ENCODE measurements at regions not wholly inside any gene's neighbourhood (a gene's known extent, or its start where the extent isn't known, plus 50 kb on each side); places are given as distances from the start of the nearest gene placed in this dataset.

DNA sequence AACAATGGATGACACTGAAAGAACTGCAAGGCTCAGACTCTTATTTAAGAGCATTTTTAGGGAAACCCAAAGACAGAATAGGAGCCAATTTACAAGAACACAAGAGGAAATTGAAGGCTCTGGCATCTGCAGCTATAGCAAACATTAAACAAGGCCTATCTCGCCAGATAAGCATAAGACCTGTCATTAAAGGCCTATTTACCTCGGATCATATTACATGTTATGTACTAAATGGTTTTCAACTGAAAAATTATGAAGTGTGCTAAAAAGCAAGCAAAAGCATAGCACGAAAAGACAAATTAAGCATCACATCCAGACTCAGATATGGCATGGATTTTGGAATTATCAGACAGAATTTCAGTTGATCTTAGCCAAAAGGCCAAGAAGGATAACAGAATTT lies 617.1 kb downstream of the SQOR start:
- DNase-seq (ENCODE audit: low read depth): no peak

DNA sequence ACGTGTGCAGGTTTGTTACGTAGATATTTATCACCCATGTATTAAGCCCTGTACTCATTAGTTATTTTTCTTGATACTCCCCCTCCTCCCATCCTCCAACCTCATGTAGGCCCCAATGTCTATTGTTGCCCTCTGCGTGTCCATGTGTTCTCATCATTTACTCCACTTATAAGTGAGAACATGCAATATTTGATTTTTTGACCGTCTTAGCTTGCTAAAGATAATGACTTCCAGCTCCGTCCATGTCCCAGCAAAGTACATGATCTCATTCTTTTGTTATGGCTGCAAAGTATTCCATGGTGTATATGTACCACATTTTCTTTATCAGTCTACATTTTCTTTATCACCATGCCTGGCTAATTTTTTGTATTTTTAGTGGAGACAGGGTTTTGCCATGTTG lies 623.2 kb downstream of the SQOR start:
- DNase-seq (ENCODE audit: low read depth): no peak

DNA sequence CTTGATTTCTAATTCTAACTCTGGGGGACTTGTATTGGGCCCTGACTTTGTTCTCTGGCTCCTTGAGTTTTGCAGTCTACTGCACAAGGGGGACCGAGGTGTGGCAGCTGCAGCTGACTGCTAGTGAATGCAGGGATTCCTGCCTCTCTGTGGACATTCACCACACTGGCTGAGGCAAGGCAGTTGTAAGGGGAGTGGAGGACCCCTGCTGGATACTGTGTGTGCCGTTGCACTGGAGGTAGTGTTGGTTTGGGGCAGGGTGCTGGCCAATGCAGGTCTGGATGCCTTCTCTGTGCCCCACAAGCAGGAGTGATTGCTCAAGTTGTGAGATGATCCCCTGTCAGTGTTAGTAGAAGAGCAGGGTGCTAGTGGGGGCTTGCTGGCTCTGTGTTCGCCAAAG lies 626.1 kb downstream of the SQOR start:
- no peak for DNase-seq (ENCODE audit: low read depth)

DNA sequence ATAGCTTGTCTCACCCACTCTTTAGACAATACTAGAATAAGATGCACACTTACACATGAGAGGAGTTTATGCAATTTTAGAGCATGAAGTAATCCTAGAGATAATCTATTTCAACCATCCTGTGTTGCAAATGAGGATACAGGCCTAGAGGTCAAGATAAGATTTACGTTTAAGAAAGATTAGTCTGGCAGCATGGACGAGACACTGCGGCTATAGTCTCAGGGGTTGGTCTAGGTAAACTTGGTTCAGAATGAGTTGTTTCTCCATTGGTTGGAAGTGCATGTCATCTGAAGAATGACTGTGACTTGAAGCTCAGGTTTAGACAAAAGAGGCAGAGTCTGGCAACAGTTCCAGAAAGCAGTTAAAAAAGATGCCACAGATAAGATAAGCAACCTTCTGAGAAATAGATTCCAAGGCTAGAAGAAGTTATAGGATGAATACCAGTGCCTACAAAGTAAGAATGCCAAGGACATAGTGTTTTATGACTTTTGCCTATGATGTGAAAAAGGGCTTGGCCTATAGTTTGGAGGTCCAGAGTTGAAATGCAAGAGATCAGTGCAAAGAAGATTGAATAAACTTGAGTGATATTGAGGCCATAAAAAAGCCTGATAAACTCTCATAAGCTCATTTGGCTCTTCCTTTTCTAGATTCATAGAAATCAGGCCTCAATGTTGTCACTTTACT lies 631.0 kb downstream of the SQOR start:
- DNase-seq (ENCODE audit: low read depth): no peak

DNA sequence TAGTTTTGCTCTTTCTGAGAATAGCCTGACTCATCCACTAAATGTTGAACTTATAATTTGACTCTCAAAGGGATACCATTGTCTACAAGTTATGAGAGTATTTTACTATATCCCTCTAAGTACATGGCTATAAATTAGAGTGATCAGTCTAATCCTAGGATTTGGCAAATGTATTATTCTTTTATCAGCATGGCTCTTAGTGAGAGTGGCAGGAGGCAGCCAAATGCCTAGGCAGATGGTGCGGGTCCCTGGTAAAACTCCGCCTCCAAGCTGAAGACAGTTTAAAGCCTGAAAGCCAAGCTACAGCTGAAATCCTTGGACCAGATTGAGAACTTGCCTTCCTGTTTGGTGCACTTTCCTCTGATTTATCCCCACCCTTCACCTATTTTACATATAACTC lies 631.8 kb downstream of the SQOR start:
- DNase-seq (ENCODE audit: low read depth): no peak

DNA sequence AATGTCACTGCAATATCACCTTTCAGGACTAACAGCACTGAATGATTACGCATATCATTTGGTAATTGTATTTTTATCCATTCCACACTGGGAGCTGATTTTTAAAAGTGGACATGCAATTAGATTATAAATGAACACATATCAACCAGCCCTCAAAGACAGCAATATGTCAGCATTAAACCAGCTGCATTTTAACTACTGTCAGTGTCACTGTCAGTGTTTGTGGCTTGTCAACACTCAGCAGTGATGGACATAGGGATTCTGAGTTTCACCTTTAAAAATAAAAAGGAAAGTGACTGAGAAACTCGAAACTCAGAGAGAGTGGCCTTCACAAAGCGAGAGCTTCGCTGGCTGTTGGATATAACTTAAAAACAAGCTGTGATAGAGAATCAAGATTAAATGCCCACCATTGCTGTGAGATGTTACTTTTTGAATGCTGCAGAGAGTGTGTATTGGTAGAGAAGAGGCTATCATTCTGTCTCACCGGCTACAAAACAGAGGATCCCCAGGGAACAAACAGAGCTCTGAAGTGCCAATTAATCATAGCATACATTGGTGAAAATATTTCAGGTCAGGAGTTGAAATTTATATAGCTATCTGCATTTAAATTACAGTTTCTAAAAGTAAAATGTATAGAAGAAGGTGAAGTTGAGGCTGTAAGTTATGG lies 635.8 kb downstream of the SQOR start:
- no peak for DNase-seq (ENCODE audit: low read depth)

DNA sequence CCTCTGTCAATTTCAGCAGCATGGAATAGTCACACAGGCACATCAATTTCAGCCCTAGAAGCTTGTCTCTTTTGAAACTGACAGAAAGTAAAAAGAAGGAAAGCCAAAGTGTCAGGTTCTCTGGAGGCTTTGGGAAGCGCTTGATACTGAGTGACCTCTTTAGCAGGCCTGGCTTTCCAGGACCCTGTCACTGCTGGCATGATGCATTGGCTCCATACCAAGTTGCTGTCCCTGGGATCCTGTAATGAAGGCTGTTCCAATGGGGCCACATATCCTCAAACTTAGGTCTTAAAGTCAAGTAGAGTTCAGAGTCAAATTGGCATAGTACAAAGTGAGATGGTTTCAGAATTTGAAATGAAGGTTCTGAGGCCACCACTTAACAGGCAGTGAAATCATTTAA lies 640.9 kb downstream of the SQOR start:
- no peak for DNase-seq (ENCODE audit: low read depth)

DNA sequence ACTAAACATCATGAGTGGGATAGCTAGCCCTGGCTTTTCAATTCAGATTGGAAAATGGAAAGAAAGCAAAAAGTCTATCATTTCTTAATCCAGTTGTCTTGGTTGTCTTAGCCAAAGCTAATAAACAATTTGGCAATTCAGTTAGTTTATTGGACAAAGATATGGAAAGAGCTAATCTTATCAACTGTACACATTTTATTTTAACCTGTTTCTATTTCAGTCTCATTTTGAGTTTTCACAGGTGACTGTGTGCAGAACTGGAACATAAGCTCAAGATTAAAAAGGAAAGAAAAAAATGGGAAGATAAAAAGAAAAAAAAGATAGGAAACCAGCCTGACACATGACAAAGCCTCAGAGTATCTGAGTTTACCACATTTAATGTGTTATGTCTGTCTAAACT lies 642.6 kb downstream of the SQOR start:
- DNase-seq (ENCODE audit: low read depth): no peak

DNA sequence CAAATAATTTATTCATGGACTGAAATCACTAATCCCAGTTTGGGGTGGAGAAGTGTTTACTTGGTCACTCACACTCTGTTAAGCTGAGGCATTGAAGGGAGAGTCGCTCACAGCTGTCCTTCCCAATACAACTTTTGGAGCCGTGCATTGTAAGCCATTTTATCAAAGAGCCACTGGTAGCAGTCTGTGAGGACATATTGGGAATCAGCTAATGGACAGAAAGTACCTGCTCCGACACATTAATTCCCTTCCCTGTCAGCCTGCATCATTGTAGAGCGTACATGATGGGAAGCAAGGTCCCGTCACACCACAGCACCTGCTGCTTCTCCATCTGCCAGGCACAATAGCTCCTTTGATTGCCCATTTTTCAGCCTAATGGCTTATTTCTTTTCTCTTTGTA lies 643.2 kb downstream of the SQOR start:
- DNase-seq (ENCODE audit: low read depth): no peak

DNA sequence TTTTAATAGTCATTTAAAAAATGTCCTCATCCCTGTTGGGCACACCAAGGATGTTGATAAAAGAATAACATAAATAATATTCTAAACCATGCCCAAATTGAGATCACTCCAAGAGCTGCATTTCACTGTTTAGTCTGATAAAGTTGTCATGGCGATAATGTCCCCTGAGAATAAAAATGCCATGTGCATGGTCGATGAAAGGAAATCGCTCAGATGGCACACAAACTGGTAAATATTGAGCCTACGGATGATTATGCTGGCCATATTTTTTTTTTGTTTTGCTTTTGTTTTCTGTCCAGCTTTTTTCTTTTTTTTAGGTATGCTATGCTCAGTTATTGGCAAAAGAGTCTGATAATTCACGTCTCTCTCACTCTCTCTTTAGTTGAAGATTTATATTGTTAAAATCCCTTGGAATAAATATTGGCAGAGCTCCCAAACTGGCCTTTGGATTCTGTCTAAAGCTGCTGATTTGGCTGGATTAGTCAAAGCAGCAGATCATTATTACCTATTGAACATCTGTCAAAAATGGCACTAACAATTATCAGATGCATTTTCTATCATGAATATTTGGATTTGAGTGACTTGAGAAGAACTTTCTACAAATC lies 643.8 kb downstream of the SQOR start:
- DNase-seq (ENCODE audit: low read depth): no peak

DNA sequence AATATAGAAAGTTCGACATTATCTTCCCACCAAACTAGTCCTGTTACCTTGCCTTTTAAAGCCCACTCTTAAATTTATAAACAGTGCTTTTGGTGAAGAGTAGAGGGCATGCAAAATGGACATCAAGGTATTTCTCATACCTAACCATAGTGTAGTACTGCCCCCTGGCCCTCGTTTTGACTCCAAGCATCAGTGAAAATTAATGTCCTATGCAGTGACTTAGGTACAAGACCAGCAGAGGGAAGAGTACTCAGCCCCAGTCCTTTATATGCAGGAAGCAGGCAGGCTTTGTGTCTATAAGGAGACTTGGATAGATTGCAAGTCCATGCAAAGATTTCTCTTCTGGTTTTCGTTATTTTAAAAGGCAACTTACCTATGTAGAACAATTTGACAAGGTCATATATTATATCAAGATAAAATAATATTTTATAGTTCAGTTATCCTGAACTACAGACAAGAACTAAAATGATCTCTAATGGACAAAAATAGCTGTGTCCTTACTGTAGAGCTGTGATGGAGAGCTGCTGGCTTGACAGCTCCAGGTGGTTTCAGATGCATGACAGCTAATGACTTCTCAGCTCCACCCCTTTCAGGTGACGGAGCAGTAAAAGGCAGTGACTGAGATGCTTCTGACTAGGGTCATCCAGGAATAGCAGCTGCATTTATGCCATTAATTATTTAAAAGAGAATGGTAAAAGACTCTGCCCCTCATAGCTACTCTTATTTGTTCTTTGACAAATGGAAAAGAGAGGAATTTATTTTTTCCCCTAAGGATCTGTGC lies 646.1 kb downstream of the SQOR start:
- DNase-seq (ENCODE audit: low read depth): no peak

DNA sequence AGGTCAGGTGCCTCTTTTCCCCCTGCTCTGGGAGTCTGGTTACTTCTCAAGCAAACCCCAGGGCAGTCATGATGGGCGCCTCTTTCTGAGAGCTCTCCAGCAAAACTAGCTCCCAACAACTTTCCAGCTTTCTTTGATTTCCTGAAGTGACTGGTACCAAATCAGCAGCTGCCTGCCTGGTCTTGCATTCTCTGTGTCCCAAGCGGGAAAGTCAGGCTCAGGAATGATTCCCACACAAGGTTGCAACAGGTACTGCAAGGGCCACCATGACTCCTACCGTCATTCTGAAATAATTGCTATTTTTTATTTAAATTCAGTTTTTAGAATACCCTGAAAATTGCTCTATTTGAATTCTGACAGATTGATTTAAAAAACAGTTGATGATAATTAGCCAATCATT lies 658.7 kb downstream of the SQOR start:
- no peak for DNase-seq (ENCODE audit: low read depth)

DNA sequence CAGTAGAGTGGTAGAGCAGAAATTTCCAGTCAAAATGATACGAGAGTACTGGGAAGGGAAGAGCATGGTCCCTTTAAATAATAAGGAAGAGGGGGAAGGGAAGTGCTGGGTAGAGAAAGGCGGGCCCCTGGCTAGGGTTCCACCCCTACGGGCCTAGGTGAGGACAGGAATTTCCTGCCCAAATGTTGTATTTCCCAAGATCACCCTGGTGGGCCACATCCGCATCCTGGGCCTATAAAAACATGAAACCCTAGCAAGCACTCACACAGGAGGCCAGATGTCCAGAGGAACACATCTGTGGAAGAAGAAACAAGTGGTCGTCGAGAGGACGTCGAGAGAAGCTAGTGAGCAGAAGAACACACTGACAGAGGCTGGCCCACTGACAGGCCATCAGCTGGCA lies 661.2 kb downstream of the SQOR start:
- DNase-seq (ENCODE audit: low read depth): no peak

DNA sequence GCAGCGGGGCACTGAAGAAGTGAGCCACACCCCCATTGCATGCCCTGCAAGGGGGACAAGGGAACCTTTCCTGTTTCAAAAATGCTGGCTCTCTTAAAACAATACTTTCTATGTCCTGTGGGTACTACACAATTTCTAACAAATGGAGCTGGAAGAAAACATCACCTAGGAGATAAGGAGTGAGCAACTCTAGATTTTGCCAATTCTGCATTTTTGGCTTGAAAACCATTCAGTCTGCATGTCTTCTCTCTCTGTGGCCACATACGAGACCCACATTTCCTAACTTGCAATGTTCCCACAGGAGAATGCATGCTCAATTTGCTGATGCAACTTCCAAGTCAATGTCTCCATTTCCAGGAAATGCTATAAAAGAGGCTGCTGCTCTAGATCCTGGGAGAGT lies 662.0 kb downstream of the SQOR start:
- no peak for DNase-seq (ENCODE audit: low read depth)

DNA sequence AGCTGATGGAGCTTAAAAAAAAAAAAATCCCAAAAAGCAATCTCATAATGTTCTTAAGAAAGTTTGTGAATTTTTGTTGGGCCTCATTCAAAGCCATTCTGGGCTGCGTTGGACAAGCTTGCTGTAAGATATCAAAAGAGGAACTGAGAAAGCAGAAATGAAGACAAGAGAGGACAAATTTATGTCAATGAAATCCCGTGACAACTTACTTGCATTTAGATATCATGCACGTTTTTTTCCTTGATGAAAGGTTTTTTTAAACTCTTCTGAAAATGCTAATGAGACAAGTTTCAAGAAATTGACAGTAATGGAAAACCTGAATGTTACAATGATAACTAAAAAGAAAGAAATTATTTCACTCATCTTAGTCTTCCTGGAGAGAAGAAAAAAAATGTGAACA lies 662.9 kb downstream of the SQOR start:
- DNase-seq (ENCODE audit: low read depth): no peak

DNA sequence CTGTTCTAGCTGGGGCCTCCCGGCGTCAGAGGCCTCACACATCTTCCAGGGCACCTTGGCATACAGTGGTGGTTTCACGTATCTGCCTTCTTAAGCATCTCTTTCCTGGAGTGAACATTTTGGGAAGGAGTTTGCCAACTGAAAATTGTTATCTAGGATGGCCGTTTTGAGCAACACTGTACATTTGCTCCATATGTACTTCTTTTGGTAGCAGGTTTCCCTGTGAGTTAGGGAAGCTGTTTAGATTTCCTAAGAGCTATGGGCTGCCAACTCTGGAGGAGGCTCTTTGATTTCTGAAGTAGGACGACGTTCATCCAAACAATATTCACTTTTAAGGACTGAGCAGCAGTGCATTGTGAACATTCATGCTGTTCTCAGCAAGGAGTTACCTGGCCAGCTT lies 665.9 kb downstream of the SQOR start:
- no peak for DNase-seq (ENCODE audit: low read depth)

DNA sequence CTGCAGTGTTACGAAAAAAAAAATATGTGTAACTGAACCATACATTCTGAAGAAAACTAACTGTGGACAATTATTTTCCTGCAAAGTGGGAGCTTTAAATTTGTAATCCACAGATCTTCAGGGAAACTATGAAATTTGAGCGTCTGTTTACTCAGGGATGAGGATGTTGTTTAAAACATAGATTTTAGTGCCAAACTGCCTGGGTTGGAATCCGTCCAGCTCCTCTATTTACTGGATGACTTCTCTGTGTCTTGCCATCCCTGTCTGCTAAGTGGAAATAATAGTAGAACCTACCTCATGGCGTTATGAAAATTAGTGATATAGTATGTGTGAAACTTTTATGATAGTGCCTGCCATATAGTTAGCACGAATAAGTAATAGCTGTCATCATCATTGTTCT lies 666.5 kb downstream of the SQOR start:
- no peak for DNase-seq (ENCODE audit: low read depth)

DNA sequence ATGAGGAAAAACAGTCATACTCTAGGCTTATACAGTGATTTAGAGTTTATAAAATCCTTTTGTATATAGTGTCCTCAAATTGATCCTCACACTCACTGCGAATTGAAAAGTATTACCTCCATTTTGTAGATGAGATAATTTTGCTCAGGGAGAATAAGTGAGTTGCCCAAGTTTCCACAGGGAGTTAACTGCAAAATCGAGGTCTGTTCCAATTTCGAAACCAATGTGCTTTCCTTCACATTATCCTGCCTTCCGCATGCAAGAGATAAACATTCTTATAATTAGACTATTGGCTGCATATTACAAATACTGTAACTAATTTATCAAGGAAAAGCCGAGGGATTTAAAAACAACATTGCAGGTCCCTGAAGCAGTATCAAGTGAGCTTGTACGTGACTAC lies 667.0 kb downstream of the SQOR start:
- DNase-seq (ENCODE audit: low read depth): no peak

DNA sequence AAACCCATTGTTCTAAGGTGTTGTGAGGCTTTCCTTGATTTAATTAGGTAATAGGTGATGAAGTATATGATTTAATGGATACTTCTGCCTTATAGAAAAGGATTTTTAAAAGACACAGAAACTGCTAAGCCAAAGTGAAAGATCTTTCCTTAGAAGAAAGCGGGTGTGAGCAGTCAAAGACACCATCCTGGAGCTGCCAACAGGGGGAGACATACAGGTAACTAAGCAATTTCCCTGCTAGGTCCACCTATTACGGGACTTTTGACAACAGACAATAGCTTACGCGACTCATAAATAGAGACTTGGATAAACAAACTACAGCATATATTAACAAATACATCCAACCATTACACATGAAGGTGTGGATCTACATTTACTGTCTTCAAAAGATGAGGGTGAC lies 669.5 kb downstream of the SQOR start:
- no peak for DNase-seq (ENCODE audit: low read depth)

DNA sequence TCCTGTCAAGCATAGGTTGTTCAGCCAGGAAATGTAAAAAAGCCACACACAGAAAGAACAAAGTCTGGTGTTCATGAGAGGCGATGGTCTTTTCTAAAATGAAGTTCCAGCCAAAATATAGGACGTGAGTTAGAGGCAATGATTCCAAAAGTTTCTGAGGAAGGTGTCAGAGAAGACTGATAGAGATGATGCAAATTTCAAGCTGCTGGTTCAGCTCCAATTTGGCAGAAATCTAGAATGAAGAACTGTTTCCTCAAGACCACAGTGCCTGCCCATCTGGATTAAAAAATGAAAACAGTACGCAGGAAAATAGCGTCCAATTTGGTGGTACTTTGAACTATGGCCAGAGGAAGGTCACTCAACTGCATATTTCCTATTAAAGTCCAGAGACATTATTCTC lies 672.9 kb downstream of the SQOR start:
- no peak for DNase-seq (ENCODE audit: low read depth)

DNA sequence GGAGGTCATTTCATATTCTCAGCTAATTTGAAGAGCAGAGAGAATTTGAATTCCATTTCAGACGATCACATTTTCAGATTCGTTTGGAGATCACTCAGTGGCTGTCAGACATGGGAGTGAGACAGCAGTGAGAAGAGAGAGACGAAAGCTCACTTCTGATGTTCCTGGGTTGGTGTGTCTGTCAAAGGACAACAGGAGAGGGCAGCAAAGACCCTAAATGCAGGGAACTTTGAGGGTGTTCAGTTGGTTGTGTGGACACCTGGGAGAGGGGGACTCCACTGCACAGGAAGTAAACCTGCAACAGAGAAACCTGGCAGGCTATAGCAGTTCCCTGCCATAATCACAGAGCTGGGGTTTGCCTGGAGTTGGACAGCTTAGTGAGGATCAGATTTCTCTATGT lies 675.1 kb downstream of the SQOR start:
- no peak for DNase-seq (ENCODE audit: low read depth)

DNA sequence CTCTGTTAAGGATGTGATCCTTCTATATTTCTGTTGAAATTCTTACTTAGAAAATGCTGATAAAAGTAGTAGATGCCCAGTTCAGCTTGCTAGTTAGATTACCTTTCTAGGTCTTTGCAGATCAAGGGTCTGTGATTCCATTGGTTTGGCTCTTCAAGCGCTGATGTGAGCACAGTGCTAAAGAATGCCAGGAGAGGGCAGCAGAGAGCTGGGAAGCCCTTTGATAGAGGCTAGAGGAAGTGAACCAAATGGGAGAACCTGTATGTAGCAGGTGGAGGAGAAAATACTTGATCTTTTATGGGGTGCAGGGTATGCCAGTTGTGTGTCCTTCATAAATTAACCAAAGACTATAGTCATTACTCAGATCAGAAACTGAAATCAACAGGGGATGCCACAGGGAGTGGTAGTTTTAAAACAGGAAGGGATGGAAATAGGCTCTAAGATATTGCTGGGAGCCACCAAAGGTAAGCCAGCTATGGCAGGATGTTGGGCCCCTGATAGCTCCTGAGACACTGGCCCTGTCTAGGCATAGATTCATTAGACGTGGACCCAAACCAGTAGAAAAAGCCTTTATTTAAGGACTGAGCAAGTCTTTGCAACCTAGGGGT lies 677.4 kb downstream of the SQOR start:
- DNase-seq (ENCODE audit: low read depth): no peak

DNA sequence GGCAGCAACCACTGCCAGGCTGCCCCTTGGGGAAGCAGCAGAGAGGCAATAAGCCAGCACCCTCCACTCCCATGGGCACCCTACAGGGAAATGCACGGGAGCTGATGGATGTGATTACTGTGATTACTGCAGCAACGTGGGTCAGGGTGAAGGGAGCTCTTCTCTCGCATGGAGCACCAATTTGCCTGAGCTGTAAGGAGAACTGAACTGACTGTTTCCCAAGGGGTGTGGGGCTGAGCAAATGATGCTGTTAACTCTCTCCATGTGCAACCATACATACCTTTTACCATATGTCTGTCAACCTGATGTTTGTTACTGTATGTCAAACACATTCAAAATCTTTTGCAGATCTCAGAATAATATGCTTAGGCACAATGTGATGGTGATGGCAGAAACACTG lies 680.6 kb downstream of the SQOR start:
- DNase-seq (ENCODE audit: low read depth): no peak
